GM19193 (cell line): ENCODE measurements at regions not wholly inside any gene's neighbourhood (a gene's known extent, or its start where the extent isn't known, plus 50 kb on each side); places are given as distances from the start of the nearest gene placed in this dataset.

Experiments used
- POLR2A ChIP-seq: IDR thresholded peaks from 4 replicates; pipeline ENCODE4 v1.6.1; 2011; ENCODE audit not compliant: insufficient read depth, insufficient read length; ENCODE audit errors: extremely low read depth

- TF ChIP-seq POLR2A = no peak
Observed at GRCh38 chr6:43904311-43905123, 134.5 kb downstream of the VEGFA start.

GRCh38 chr6:43903739-43904290 lies 133.8 kb downstream of the VEGFA start:
- no peak for TF ChIP-seq POLR2A

GRCh38 chr6:43901733-43902230 lies 131.8 kb downstream of the VEGFA start:
- no peak for TF ChIP-seq POLR2A

DNA sequence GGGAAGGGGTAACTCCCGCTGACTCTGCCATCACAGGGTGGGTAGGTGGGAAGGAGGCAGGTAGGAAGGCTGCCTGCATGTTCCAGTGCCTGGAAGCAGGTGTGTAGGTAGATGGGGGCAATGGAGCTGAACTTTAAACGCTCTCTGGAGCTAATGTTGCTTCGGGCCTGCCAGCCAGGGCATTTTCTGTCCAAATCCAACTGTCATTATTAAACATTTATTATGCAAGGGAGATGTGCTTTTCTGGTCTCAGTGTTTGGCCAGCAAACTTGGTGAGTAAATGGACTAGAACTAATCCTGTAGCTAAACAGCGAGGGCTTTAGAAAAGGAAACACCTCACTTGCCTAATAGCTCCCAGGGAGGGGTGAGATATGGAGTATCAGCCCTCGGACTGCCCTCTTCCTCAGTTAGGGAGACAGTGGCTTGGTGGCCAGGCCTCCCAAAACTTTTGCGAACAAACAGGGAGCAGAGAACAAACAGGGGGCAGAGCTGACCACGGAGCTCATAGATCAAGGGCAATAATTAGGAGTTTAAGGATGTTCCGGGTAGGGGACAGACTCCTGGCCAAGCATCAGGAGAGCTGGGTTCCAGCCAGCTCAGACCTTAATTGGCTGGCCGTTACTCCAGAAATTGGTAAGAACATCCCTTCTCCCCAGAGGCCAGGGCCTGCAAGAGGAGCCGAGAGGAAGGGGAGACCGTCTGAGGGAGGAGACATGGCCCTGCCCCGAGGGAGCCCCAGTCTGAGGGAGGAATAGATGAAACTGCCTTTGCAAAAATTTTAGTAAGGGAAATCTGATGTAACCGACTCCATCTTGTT lies 131.1 kb downstream of the VEGFA start:
- TF ChIP-seq POLR2A = no peak

DNA sequence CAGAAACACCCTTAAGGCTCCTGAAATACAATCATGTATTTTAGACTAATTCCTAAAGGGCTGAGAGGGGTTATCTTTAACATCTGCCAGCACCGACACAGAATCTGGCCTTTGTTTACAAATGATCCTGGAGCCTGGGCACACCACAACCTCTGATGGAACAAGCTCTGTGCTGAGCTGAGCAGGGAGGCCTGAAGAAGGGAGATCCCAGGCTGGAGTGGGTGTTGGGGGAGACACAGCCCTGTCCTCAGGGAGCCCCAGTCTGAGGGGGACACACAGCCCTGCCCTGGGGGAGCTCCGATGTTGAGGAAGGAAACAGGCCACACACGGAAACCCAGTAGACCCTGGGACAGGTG lies 130.5 kb downstream of the VEGFA start:
- TF ChIP-seq POLR2A = no peak

DNA sequence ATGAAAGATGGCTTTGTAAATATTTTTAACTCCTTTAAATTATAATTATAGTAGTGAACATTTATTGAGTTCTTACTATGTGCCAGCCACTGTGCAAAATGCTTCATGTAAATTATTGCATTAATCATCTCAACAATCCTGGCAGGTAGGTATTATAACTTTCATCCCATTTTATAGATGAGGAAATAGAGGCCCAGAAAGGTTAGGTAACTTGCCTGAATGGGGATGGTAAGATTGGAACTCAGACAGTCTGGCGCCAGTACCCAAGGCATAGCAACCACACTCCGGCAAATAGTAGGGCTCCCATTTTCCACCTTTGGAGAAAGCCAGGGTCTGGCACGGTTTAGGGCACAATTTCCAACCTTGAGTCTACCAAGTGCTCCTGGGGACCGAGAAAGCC lies 129.8 kb downstream of the VEGFA start:
- TF ChIP-seq POLR2A = no peak

DNA sequence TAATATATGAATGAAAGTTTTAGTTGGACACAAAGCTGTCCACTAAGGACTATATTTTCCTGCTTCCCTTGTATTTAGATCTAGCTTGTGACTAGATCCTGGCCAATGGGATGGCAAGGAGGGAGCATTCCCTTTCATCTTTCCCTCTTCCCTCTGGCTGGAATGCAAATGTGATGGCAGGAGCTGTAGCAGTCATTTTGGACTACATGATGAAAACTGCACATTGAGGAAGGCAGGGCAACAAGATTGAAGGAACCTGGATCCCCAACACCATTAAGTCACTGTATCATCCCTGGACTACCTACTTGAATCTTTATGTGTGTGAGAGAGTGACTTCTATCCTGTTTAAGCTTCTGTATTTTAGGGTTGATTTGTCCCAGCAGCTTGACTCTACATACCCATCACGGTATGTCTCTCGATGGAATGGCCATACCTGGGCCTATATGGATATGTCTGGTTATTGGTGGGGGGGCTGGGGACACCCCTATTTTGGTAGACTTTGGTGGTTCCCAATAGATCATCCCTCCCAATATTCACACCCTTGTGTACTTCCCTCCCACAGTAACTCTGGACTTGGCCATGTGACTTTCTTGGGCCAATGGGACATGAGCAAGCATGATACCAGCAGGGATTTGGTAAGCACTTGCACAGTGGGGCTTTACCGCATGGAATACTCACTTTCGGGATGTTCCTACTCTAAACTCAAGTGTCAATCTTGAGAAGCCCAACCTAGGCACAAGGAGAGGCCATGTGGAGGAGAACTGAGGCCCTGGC lies 128.5 kb downstream of the VEGFA start:
- no peak for TF ChIP-seq POLR2A

DNA sequence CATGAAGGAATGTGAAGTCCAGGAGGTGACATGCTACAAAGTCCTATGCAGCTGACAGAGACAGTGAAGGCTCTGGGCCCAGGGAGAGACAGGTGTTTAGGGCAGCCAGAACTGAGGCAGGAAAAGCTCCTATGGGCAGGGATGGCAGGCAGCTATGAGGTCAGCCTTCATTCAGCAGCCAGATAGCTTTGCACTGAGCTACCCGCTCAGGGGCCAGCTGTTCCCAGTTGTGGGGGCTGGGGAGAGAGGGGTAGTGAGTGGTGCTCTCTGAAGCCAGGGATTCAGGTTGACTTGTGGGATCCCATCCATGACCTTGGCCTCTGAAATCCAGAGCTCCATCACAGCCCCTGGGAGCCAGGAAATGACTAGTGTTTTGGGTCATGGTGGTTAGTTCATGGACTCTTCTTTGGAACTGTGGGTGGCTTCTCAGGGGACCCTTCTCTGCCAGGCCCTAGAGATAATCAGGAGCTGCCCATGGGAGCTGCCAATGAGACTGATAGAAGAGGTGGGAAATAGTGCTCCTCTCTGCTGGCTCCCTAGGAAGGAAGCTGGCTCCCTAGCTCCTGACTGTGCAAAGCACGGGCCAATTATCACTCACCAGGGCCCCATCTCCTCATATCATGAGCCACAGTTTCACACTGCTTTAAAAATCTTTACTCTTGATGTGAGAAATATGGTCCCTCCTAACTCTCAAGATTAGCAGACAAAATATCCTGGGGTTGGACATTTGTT lies 127.7 kb downstream of the VEGFA start:
- TF ChIP-seq POLR2A = no peak

DNA sequence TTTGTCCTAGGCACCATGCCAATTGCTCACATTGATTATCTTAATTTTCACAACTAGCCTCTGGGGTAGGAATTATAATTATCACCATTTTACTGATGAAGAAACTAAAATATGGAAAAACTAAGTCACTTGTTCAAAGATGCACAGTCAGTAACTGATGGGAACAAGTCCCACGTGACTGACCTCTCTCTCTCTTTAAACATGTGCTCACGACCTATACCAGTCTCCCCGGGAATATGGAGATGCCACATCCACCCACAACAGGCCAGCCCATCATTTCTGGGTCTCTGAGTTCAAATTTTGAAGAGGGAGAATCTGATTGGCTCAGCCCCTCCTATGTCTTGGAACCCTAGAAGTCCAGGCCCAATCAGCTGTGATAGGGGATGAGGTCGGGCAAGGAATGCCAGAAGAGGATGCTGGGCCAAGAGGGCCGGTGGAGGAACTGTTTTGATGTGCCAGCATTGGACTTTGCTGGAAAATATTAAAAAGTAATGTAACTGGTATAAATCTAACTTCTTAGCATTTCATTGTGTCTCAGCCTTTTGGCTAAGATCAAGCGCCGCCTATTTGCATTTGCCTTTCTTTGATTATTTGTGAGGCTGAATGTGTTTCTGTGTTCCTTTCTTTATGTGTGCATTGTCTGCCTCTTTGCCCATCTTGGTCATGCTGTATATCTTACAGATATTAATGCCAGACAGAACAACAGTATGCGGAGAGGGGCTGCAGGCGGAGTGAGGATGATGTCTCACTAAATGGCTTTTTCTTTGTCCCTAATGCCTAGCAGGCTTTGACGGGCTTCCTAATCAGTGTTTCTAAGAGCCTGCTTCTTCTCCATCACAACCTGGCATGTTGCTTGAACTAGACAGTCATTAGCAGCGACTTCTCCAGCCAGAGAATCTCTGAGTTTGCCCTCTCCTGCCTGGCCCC lies 126.6 kb downstream of the VEGFA start:
- TF ChIP-seq POLR2A = no peak

- TF ChIP-seq POLR2A = no peak
Observed at GRCh38 chr6:43895656-43896328, 125.8 kb downstream of the VEGFA start.

- no peak for TF ChIP-seq POLR2A
Observed at GRCh38 chr6:43893073-43893472, 123.1 kb downstream of the VEGFA start.

DNA sequence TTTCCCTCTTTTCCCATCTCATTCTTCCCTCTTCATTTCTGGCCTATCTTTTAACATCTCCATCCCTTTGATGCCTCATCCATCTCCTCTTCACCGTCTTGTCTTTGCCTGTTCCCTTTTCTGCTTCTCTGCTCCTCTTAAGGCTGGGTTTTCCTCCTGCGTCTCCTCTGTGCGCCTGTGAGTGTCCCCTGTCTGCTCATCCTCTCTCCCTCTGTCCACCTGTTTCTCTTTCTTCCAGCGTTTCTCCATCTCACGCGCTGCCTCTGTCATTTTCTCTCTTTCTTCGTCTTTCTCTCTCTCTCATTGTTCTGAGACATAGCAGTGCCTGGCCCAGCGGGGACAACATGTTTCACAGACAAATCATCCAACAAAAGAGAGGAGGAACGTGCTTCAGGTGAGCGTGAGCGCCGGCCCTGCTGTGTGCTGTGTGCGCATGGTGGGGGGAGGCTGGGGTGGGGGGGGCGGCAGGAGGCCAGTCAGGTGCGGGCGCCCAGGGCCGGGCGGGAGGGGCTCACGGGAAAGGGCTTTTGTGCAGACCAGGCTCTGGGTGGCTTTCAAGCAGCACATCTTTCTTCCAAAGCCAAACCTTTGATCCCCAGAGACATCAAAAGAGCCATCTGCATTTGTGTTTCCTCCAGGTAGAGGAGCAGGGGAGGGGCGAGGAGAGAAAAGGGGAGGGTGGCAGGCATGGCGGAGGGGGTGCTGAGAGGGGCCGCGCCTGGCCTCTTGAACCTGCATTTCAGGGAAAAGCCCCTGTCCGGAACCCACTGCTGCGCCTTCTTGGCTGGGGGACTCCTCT lies 121.3 kb downstream of the VEGFA start:
- TF ChIP-seq POLR2A = no peak
